Peyer's patch (tissue), 4 donors: ENCODE measurements at regions not wholly inside any gene's neighbourhood (a gene's known extent, or its start where the extent isn't known, plus 50 kb on each side); places are given as distances from the start of the nearest gene placed in this dataset.

Experiments used
- CTCF ChIP-seq, 6 experiments: fragments of 450-650 bp in 4 of 6; fragments of 200-600 bp in 2 of 6; sonication (generic) in 1 of 6; IDR thresholded peaks; one replicate each; pipeline ENCODE4 v1.5.1; 2017 to 2019; ENCODE audit warnings: antibody characterized with exemption in 6 of 6, mild to moderate bottlenecking in 3 of 6, moderate library complexity in 1 of 6
- POLR2A ChIP-seq, 2 donors: fragments of 450-650 bp; IDR thresholded peaks; one replicate each; pipeline ENCODE4 v1.5.1; 2017; ENCODE audit warnings: antibody characterized with exemption in 2 of 2, mild to moderate bottlenecking in 2 of 2, moderate library complexity in 2 of 2

DNA sequence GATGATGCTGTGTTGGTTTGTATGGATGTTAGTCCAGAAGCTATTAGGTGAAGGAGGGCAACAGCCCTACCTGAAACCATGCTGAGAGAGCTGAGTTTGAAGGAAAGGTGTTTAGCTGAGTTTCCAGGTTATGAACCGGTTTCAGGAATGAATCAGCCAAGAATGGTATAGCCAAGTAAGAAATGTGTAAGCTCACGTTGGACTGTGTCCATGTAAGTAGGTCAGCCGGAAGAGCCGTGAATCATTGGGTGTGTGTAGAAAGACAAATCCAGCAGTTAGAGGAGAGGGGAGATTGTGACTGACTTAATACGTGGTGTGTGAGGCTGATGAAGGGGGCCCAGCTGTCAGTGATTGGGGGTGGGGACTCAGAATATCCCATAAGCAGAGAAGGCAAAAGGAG is 77.2 kb upstream of the SPIN4 start:
- TF ChIP-seq CTCF (IDR thresholded peaks at IDR 0.05) (no peak), POLR2A (IDR thresholded peaks at IDR 0.05) (no peak)
